HepG2 (cell line): ENCODE measurements at regions not wholly inside any gene's neighbourhood (a gene's known extent, or its start where the extent isn't known, plus 50 kb on each side); places are given as distances from the start of the nearest gene placed in this dataset.

Experiments used
- ATF6 ChIP-seq: sonication (generic); formaldehyde crosslinking; conservative IDR thresholded peaks from 2 replicates; pipeline ENCODE4 v1.4.0; 2020; ENCODE audit warnings: missing genetic modification reagents
- CREB1 ChIP-seq, 2 experiments: fragments of 450-650 bp in 1 of 2; IDR thresholded peaks; 2 replicates each; pipeline ENCODE4 v1.6.1; 2016 to 2017; ENCODE audit warnings: control low read depth in 1 of 2, mild to moderate bottlenecking in 1 of 2, missing compliant biosample characterization in 1 of 2, missing genetic modification characterization in 1 of 2
- HNF4G ChIP-seq, 2 experiments: sonication (generic) in 1 of 2; formaldehyde crosslinking in 1 of 2; IDR thresholded peaks; 2 replicates each; pipeline versions ENCODE4 v1.4.0 to v1.6.1; 2011 to 2020; ENCODE audit warnings: borderline replicate concordance in 2 of 2, low read depth in 2 of 2, mild to moderate bottlenecking in 2 of 2, low read length in 1 of 2, missing genetic modification reagents in 1 of 2, moderate library complexity in 1 of 2
- IKZF5 ChIP-seq: IDR thresholded peaks from 2 replicates; pipeline ENCODE4 v1.6.1; 2018; ENCODE audit warnings: missing genetic modification reagents, mild to moderate bottlenecking, missing compliant biosample characterization
- MAZ ChIP-seq, 2 experiments: sonication (generic) in 1 of 2; formaldehyde crosslinking in 1 of 2; IDR thresholded peaks; 2 replicates each; pipeline versions ENCODE4 v1.5.0 to v1.6.1; 2012 to 2020; ENCODE audit warnings: low read depth in 2 of 2, mild to moderate bottlenecking in 2 of 2, borderline replicate concordance in 1 of 2, improper control_type of control experiment in 1 of 2, low read length in 1 of 2, missing genetic modification reagents in 1 of 2, moderate library complexity in 1 of 2
- POLR2A ChIP-seq, 2 experiments: IDR thresholded peaks; 2 replicates each; pipeline ENCODE4 v1.6.1; 2011; ENCODE audit warnings: low read depth in 2 of 2, low read length in 2 of 2, mild to moderate bottlenecking in 1 of 2, moderate library complexity in 1 of 2; ENCODE audit not compliant: insufficient read depth in 1 of 2
- REST ChIP-seq, 2 experiments: IDR thresholded peaks; 2 replicates each; pipeline ENCODE4 v1.6.1; 2011 to 2012; ENCODE audit warnings: low read length in 2 of 2, borderline replicate concordance in 1 of 2, low read depth in 1 of 2, mild to moderate bottlenecking in 1 of 2, moderate library complexity in 1 of 2
- TEAD2 ChIP-seq: sonication (generic); formaldehyde crosslinking; IDR thresholded peaks from 2 replicates; pipeline ENCODE4 v1.9.0; 2021; ENCODE audit warnings: missing genetic modification reagents
- ZNF263 ChIP-seq: sonication (generic); formaldehyde crosslinking; IDR thresholded peaks from 2 replicates; pipeline ENCODE4 v1.4.0; 2020; ENCODE audit warnings: missing genetic modification reagents
- ZNF740 ChIP-seq: sonication (generic); formaldehyde crosslinking; IDR thresholded peaks from 2 replicates; pipeline ENCODE4 v1.4.0; 2020; ENCODE audit warnings: missing genetic modification reagents
- ZSCAN29 ChIP-seq: sonication (generic); formaldehyde crosslinking; conservative IDR thresholded peaks from 2 replicates; pipeline ENCODE4 v1.4.0; 2020; ENCODE audit warnings: mild to moderate bottlenecking, missing genetic modification reagents
- TF ChIP-seq, protein P1 (sequence below): sonication (generic); formaldehyde crosslinking; IDR thresholded peaks from 2 replicates; pipeline ENCODE4 v1.4.0; 2020; ENCODE audit warnings: mild to moderate bottlenecking, missing genetic modification reagents

DNA sequence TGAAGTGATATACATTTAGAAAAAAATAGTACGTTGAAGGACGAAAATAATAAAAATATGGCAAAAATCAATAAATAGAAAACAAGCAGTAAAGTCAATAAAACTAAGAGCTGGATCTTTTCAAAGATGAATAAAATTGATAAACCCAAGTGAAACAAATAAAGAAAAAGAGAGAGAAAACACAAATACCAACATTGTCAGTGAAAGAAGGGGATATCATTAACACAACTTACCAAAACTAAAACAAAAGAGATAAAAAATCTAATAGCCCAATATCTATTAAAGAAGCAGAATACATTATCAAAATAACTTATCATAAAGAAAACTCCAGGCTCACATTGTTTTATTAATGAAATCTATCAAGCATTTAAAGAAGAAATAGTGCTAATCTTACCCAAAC lies 675.1 kb downstream of the UQCRFS1 start:
- TF ChIP-seq ATF6 (CRISPR knock-in tag) (no peak), HNF4G (IDR thresholded peaks at IDR 0.05; ENCODE audit: borderline replicate concordance, low read depth, low read length) (no peak), HNF4G (CRISPR knock-in tag; IDR thresholded peaks at IDR 0.05; ENCODE audit: borderline replicate concordance, low read depth) (no peak), POLR2A (IDR thresholded peaks at IDR 0.05; ENCODE audit: insufficient read depth in 1 of 2, low read depth in 2 of 2, low read length in 2 of 2) (no peak), IKZF5 (CRISPR knock-in tag) (no peak), MAZ (IDR thresholded peaks at IDR 0.05; ENCODE audit: borderline replicate concordance, low read depth, low read length) (no peak), MAZ (CRISPR knock-in tag; IDR thresholded peaks at IDR 0.05; ENCODE audit: low read depth) (no peak), ZNF740 (CRISPR knock-in tag) (no peak), TEAD2 (CRISPR knock-in tag) (no peak), ZNF263 (CRISPR knock-in tag) (no peak), REST (IDR thresholded peaks at IDR 0.05; ENCODE audit: borderline replicate concordance in 1 of 2, low read depth in 1 of 2, low read length in 2 of 2) (no peak), CREB1 (IDR thresholded peaks at IDR 0.05) (no peak), CREB1 (CRISPR knock-in tag; IDR thresholded peaks at IDR 0.05) (no peak), ZSCAN29 (CRISPR knock-in tag) (no peak)
- TF ChIP-seq, protein P1, sequence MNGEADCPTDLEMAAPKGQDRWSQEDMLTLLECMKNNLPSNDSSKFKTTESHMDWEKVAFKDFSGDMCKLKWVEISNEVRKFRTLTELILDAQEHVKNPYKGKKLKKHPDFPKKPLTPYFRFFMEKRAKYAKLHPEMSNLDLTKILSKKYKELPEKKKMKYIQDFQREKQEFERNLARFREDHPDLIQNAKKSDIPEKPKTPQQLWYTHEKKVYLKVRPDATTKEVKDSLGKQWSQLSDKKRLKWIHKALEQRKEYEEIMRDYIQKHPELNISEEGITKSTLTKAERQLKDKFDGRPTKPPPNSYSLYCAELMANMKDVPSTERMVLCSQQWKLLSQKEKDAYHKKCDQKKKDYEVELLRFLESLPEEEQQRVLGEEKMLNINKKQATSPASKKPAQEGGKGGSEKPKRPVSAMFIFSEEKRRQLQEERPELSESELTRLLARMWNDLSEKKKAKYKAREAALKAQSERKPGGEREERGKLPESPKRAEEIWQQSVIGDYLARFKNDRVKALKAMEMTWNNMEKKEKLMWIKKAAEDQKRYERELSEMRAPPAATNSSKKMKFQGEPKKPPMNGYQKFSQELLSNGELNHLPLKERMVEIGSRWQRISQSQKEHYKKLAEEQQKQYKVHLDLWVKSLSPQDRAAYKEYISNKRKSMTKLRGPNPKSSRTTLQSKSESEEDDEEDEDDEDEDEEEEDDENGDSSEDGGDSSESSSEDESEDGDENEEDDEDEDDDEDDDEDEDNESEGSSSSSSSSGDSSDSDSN (CRISPR knock-in tag): no peak
